ENCODE measurements at regions not wholly inside any gene's neighbourhood (a gene's known extent, or its start where the extent isn't known, plus 50 kb on each side); places are given as distances from the start of the nearest gene placed in this dataset.

- Histone ChIP-seq H2AK5ac (ENCODE audit: low read depth, low read length) (no peak overlapping the region), H3K4me1 (replicated peaks in 1 of 4; ENCODE audit: control insufficient read depth in 3 of 4, insufficient read depth in 4 of 4, low read length in 3 of 4) (peaks cover under 1 to 4% (median 2%) of the 10 kb centered on the region in 4 experiments; a peak in 4 of 7 replicates), H3K79me1 (ENCODE audit: low read depth, low read length) (no peaks in the 10 kb centered on the region), H2AFZ (ENCODE audit: low read length) (peak overlapping the region; percentile 76), H3K23me2 (ENCODE audit: low read depth, low read length) (no peaks in the 10 kb centered on the region), H3K4me3 (ENCODE audit: extremely low read depth in 1 of 4, insufficient read depth in 2 of 4, low read depth in 3 of 4, low read length in 4 of 4) (peak overlapping the region in 1 of 4 experiments; percentile 19; a peak in 1 of 8 replicates), H3K18ac (ENCODE audit: extremely low read depth, low read length) (peak overlapping the region; percentile 60), H3K27me3 (replicated peaks in 1 of 4; ENCODE audit: control insufficient read depth in 3 of 4, extremely low read depth in 1 of 4, insufficient read depth in 3 of 4, low read length in 3 of 4) (peaks cover 5 to 20% (median 14%) of the 10 kb centered on the region in 4 experiments), H4K20me1 (replicated peaks in 1 of 2; ENCODE audit: control insufficient read depth in 1 of 2, insufficient read depth in 2 of 2, low read length in 2 of 2) (no peaks in the 10 kb centered on the region), H4K5ac (ENCODE audit: insufficient read length, low read depth, low read length) (no peak overlapping the region), H2BK5ac (ENCODE audit: low read depth, low read length) (no peak overlapping the region), H3K9me3 (ENCODE audit: insufficient read depth in 2 of 2, low read depth in 1 of 2, low read length in 1 of 2) (no peaks in the 10 kb centered on the region), H3K4me2 (ENCODE audit: insufficient read depth in 1 of 2, low read depth in 2 of 2, low read length in 2 of 2) (peak overlapping the region; percentile 39 to 50), H2BK120ac (replicated peaks; ENCODE audit: low read depth, low read length) (no peak overlapping the region), H3K56ac (replicated peaks; ENCODE audit: insufficient read length, low read depth, low read length) (no peak overlapping the region), H3K14ac (ENCODE audit: insufficient read length) (no peak overlapping the region), H3K79me2 (ENCODE audit: control insufficient read depth in 1 of 2, insufficient read depth in 2 of 2, low read length in 2 of 2) (no peaks in the 10 kb centered on the region), H2BK12ac (ENCODE audit: low read depth, low read length) (0 out of 2 replicates have a peak overlapping the region, but pooled peaks have one; percentile 17), H4K91ac (replicated peaks; ENCODE audit: insufficient read length, low read length) (no peak overlapping the region), H3K23ac (ENCODE audit: insufficient read length) (no peak overlapping the region), H3K27ac (ENCODE audit: low read depth, low read length) (no peak overlapping the region), H3K4ac (replicated peaks; ENCODE audit: insufficient read length, low read depth, low read length) (no peak overlapping the region), H3K9ac (replicated peaks in 1 of 4; ENCODE audit: extremely low read depth in 1 of 4, low read depth in 3 of 4, low read length in 3 of 4) (no peak overlapping the region), H2BK15ac (ENCODE audit: low read length) (no peak overlapping the region), H3K36me3 (ENCODE audit: control insufficient read depth in 2 of 4, insufficient read depth in 4 of 4, low read length in 3 of 4) (no peaks in the 10 kb centered on the region), H2BK20ac (ENCODE audit: low read length) (no peak overlapping the region), H4K8ac (ENCODE audit: extremely low read depth, insufficient read depth, low read length) (no peak overlapping the region)
- ChIA-PET POLR2A (ENCODE audit: partially characterized antibody) (no interaction called here), CTCF (ENCODE audit: partially characterized antibody) (interaction anchor here (0.8 kb wide), 1 partner anchor 218 kb away, joined by 3 read pairs; no protein-coding TSS in a partner anchor)
- DNase-seq (ENCODE audit: low read depth in 1 of 2, low spot score in 2 of 2) (no peak), FAIRE-seq (peak; percentile 32)
- TF ChIP-seq YY1 (IDR thresholded peaks at IDR 0.05; ENCODE audit: low read depth, low read length): 0 out of 2 replicates have a peak, but pooled peaks have one; percentile 43
- TF ChIP-seq ASH2L (IDR thresholded peaks at IDR 0.05; ENCODE audit: low read length): peak; percentile 35
- 0 out of 2 replicates have a peak, but pooled peaks have one; percentile 20 for TF ChIP-seq TAF1 (IDR thresholded peaks at IDR 0.05; ENCODE audit: low read depth, low read length)
- no peak for TF ChIP-seq E2F6 (IDR thresholded peaks at IDR 0.05)
- no peak for TF ChIP-seq CREB1 (IDR thresholded peaks at IDR 0.05)
- TF ChIP-seq TEAD4 (IDR thresholded peaks at IDR 0.05; ENCODE audit: low read depth, low read length): peak; percentile 50; the same call in 1 of the 2 replicates
- TF ChIP-seq CEBPB (IDR thresholded peaks at IDR 0.05; ENCODE audit: low read depth, low read length): no peak
- 21% methylated on average over 7 of the region's 8 CpGs; no CpG with 5 or more reads in 1 of the 2 experiments for WGBS, 2 experiments (ENCODE audit: extremely low coverage in 1 of 2, insufficient coverage in 1 of 2, insufficient read length in 1 of 2, insufficient replicate concordance in 2 of 2, low coverage in 1 of 2, low lambda C conversion rate in 2 of 2, missing lambda C conversion rate in 1 of 2)
These were observed 318.9 kb upstream of the F9 start for GRCh38 chrX:139211568-139212182.
